Ecto neural progenitor cell (in vitro differentiated cells): ENCODE measurements at regions not wholly inside any gene's neighbourhood (a gene's known extent, or its start where the extent isn't known, plus 50 kb on each side); places are given as distances from the start of the nearest gene placed in this dataset.

Experiments
- DNase-seq: peaks from one replicate; pipeline ENCODE4 v3.0.0-alpha.2; 2018; ENCODE audit warnings: low spot score

DNA sequence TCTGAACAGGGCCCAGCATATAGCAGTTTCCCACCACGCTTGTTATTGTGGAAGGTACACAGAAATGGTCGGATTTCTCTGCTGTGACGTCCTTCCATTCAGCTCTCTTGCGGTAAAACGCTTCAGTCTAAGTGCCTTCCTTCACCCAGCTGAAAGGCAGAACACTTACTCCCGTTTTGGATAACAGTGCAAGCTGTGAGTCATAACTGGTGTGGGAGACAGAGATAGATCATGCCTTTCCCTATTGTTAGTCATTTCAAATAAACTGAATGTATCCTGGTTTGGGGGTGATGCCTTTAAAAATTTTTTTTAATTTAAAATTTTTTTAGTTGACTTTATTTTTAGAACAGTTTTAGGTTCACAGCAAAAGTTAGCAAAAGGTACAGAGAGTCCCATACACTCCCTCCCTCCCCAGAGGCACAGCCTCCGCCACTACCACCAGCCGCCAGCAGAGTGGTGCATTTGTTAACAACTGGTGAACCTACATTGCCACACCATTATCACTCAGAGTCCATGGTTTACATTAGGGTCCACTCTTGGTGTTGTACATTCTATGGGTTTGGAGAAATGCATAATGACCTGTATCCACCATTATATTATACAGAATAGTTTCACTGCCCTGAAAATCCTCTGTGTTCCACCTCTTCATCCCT lies 94.9 kb upstream of the NSMCE3 start:
- no peak for DNase-seq

DNA sequence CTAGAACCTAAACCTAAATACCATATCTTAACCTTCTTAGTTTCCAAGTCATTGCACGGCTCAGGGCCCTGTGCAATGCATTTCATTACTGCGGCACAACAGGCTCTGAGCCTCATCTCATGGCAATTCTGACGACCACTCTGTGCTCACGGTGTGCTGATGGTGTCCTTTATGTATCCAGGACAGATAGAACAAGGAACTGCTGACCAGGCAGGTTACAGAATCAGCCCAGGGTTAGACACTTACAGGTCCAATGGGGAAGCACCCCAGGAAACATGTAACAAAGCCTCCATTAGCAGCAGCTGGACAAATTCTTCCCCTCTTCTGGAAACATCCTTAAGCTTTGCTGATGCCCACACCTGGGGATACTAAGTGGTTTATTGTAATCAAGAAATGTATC lies 91.9 kb upstream of the NSMCE3 start:
- no peak for DNase-seq

- no peak for DNase-seq
These were observed 90.5 kb upstream of the NSMCE3 start for GRCh38 chr15:29360152-29360551.

DNA sequence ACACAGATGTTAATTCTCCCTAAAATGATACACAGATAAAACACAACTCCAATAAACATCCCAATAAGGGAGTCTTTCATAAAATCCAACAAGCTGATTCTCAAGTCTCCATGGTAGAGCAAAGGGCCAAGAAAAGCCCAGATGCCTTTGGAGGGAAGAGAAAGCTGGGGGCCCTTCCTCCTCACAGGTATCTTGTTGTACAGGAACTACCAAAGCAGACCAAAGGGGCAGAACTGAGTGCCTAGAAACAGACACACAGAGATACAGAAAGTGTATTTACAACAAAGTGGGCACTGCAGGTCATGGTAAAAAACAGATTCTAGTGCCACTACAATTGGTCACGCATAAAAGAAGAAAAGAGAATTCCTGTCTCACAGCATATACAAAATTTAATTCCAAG lies 87.2 kb upstream of the NSMCE3 start:
- no peak for DNase-seq

- no peak for DNase-seq
These were observed 85.9 kb upstream of the NSMCE3 start for GRCh38 chr15:29355477-29355876.

- DNase-seq = no peak
These were observed 82.8 kb upstream of the NSMCE3 start for GRCh38 chr15:29352402-29352801.

DNA sequence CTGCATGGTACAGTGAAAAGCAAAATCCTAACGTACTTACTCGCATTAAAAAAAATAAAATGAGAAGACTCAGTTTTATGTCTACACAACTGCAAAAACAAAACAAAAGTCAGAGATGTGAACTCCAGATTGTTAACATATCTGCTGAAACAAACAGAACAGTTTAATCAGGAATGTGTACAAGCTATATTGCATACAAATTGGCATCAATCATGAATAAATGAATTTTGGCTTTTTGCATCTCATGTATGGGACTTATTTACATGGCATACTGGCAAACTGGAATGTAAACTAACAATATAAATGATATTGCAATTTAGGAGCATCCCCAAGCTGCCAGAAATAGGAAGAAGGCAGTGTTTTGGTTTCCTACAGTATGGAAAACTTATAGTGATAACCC lies 79.6 kb upstream of the NSMCE3 start:
- DNase-seq = no peak

DNA sequence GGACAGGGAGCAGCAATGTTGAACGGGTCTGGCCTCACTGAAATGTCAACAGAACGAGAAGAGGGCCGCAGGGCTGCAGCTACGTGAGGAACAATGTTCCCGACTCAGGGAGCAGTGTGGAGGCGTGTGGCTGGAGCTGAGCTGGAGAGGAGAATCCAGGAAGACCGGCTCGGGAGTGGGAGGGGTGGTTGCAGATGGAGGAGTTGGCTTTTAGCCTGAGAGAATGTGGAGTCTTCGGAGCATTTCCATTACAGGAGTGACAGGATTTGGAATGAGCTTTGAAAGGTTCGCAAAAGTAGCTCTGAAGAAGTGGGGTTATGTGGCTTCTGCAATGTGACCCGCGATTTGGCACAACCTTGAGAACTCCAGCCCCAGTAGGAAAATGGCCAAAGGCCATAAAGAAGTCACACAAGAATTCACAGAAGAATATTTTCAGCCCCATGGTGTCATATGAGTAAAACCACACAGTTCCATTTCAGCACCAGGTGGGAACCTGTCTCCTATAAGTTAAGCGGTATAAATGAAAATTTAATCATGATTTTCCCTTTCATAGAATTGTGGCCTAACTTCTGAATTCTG lies 78.8 kb upstream of the NSMCE3 start:
- no peak for DNase-seq

DNA sequence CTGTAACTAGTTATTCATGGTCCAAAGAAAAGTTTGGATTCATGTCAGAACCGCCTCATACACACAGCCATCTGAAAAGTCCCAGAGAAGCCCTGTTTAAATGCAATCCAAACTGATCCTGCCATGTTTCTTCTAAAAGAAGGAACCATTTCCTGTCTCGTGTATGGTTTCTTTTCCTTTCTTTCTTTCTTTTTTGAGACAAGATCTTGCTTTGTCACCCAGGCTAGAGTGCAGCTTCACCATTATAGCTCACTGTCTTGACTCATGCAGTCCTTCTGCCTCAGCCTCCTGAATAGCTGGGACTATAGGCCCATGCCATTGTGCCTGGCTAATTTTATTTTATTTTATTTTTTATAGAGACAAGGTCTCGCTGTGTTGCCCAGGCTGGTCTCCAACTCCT lies 77.4 kb upstream of the NSMCE3 start:
- DNase-seq = no peak

DNA sequence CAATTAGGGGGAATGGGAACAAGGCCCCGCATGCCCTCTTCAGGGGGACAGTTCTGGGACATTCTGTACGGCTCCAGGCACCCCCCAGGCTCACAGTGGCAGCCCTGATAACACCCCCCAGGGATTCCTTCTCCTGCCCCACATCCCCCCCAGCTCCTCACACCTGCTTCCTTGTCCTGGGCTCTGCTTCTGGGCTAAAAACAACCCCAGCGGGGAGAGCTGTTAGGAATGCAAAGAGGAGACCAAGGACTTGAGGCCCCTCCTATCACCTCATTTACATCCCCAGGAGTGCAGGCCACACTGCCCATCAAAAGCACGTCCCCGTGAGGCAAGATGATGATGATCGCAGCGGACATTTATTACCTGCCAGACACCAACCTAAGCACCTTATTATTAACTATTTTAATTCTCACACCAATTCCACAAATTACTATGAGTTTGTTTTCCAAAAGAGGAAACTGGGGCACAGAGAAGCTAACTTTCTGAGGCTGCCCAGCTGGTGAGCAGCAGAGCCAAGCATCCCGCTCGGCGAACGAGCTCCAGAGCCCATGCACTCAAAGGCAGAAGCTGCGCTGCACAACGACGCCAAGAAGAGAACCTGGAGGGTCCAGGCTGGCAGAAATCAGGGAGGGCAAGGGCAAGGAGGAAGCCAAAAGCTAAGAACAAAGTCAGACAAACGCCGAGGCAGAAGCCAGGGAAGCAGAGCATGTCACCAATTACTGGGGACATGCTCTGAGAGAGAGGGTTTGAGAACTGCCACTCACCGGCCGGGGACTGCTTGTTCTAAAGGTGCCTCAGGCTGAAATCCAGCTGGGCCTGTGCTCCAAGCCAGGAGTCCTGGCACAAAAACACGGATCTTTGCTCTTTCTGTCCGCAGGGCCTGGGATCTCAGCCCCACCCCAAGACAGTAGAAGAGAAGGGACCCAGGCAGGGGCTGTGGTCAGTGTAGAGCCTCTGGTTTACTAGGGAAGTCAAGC lies 76.2 kb upstream of the NSMCE3 start:
- DNase-seq = peak; percentile 64

GRCh38 chr15:29344474-29344873 lies 74.9 kb upstream of the NSMCE3 start:
- DNase-seq = no peak

- no peak for DNase-seq
These were observed 73.6 kb upstream of the NSMCE3 start for GRCh38 chr15:29343229-29343628.

- DNase-seq = no peak
These were observed 72.6 kb upstream of the NSMCE3 start for GRCh38 chr15:29342201-29342600.

GRCh38 chr15:29337156-29337959 lies 67.7 kb upstream of the NSMCE3 start:
- DNase-seq = no peak

DNA sequence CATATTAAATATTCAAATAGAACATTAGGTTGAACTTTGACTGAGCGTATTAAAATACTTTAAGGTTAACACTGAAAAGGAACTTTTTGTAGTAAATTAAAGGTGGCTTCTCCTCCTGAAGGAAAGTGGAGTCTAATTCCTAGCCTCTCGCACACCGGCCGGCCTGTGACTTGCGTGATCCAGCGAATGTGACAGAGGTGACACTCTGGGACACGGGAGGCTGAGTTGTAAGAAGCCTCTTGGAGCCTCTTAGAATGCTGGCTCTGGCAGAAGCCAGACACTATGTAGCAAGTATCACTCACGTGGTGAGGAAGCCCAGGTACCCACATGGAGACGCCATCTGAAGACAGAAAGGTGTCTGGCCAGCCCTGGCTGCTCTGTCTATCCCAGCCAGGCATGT lies 64.9 kb upstream of the NSMCE3 start:
- DNase-seq = no peak

DNA sequence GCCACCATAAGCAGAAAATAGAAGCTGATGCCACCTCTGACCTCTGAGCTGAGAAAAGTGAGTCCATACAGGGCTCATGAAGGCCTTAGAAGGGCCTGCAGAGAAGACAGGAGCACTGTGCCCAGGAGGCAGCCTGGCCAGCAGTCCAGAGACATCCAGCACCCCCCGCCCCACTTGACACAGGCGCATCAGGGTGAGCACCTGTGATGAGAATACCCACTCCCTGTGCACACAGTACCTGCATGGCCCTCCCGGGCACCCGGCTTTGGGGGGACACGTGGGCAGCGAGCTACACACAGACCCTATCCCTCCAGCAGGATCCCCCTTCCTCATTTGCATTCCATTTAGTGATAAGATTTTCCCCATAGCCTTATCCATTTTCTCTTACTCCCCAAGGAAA lies 63.6 kb upstream of the NSMCE3 start:
- no peak for DNase-seq

GRCh38 chr15:29331669-29332068 lies 62.0 kb upstream of the NSMCE3 start:
- no peak for DNase-seq

- no peak for DNase-seq
These were observed 61.4 kb upstream of the NSMCE3 start for GRCh38 chr15:29331071-29331470.

DNA sequence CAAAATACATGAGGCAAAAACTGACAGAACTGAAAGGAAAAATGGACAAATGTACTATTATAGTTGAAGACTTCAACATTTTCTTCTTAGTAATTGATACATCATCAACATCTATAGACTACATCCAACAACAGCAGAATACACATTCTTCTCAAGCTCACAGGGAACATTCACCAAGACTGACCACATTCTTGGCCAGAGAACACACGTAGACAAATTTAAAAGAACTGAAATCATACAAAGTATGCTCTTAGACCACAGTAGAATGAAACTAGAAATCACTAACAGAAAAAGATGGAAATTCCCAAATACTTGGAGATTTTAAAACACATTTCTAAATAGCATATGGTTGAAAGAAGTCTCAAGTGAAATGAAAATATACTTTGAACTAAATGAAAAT lies 55.1 kb upstream of the NSMCE3 start:
- no peak for DNase-seq

DNA sequence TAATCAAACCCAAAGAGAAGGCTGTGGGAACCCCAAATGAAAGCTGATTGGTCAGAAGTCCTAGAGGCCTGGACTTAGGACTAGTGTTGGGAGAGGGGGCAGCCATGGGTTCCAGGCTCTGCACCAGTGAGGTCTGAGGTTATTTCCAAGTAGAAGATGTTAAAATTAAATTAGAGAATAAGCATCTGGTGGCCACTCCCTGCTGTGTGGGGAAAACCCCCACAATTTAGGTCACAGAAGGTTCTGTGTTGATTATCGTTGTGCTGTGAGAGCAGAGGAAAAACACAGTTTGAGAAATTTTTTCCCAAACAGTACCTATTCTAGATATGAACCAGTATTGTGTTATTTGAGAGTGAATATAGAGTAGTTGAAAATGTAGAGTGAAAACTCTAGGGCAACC lies 53.9 kb upstream of the NSMCE3 start:
- no peak for DNase-seq

- no peak for DNase-seq
These were observed 52.8 kb upstream of the NSMCE3 start for GRCh38 chr15:29322415-29322814.

GRCh38 chr15:29320420-29320819 lies 50.8 kb upstream of the NSMCE3 start:
- DNase-seq = no peak
